GM19351 (cell line): ENCODE measurements at regions not wholly inside any gene's neighbourhood (a gene's known extent, or its start where the extent isn't known, plus 50 kb on each side); places are given as distances from the start of the nearest gene placed in this dataset.
A peak's percentile ranks its signal among the peaks of the same experiment; 100 is the strongest.

Experiments used
- ATAC-seq: cut with Tn5 transposase; IDR thresholded peaks from one replicate; pipeline ENCODE4 v1.9.1; 2021; ENCODE audit warnings: mild to moderate bottlenecking, moderate library complexity; ENCODE audit not compliant: unreplicated experiment

DNA sequence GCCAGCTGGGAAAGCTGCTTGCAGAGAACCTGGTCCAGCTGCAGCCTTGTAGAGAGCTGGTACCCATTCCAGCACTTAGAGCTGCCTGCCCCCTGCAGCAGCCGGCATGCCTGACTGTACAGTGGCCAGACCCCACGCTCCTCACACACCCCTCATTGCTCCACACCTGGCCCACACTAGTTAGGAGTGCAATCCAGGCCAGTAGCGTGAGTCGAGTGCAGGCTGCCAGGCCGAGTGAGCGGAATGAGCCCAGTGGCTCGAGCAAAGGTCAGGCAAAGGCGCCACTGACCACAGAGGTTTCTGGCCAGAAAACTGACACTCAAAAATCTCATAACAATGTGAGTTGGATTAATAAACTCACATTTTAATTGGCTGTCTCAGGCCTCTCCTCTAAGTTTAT, 921.7 kb upstream of the KCND2 start:
- no peak for ATAC-seq

DNA sequence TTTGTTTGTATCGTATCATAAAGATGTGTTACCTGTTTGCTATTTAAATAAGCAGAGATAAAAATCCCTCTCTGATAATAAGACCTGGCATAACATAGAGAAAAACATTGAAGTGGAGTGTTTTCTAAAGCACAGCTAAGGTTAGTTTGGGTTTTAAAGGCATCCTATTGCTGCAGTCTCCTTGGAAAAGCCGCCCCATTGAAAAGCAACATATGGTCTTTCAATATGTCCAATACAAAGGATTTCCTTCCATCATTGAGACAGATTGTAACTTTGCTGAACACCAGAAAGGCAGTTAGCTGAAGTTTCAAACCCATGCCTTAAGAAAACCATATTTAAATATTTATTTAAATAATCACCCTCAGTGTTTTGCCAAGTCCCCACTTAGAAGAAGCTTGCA, 898.5 kb upstream of the KCND2 start:
- ATAC-seq = no peak

GRCh38 chr7:119377861-119378260, 895.1 kb upstream of the KCND2 start:
- ATAC-seq = no peak

DNA sequence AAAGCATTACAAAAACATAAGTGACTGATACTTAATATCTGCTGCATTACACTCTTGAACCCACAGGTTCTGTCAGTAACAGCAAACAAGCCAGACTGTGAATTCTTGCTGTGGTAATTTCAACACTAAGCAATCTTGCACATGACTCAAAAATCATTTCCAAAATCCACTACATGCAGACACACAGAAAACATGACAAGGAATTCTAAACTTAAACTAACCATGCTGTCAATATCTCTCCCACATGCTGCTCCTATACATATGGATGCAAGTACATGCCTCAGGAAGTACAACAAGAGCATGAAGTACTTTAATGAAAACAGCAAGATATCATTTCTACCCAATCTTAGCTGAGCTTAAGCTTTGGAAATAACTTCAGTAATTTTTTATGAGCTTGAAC, 890.2 kb upstream of the KCND2 start:
- ATAC-seq = no peak

DNA sequence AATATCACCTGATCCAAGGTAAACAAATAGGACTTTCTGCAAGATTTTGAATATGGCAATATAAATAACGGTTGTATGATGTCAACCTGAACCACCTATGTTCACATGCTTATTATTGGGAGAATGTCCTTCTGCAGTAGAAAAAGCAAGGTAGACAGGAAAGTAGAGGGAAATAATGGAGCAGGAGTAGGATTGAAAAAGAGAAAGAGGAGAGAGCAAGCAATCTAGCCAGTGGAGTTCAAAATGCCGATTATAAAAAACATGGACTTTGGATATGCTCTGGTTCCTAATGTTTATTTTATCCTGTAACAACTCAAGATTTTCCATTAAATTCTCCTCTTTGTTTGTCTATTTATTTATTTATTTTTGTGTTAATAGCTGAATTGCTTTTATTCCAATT, 878.0 kb upstream of the KCND2 start:
- ATAC-seq = no peak

GRCh38 chr7:119397156-119397555, 875.8 kb upstream of the KCND2 start:
- ATAC-seq = peak; percentile 80

DNA sequence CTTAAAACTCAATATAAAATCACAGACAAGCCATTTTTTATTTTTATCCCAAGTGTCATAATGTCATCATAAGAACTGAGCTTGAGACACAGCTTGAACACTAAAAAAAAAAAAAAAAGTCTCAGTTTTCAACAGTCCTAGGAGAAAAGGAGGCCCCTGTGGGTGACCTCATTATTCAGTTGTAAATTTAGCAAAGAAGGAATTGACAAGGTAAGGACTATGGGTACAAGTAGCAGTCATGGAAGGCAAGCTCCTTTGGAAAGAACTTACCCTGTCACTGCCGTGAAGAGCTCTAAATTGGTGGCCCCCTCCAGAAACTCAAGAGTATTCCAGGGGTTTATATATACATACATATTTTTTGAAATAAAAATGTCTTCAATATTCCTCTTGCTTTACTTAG, 864.4 kb upstream of the KCND2 start:
- no peak for ATAC-seq

DNA sequence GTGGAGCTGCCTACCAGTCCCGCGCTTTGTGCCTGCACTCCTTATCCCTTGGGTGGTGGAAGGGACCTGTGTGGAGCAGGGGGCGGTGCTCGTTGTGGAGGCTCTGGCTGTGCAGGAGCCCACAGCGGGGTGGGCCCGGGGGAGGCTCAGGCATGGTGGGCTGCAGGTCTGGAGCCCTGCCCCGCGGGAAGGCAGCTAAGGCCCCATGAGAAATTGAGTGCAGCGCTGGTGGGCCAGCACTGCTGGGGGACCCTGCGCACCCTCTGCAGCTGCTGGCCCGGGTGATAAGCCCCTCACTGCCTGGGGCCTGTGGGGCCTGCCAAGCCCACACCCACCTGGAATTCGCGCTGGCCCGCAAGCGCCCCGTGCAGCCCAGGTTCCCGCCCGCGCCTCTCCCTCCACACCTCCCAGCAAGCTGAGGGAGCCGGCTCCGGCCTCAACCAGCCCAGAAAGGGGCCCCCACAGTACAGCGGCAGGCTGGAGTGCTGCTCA, 859.6 kb upstream of the KCND2 start:
- no peak for ATAC-seq

GRCh38 chr7:119415682-119416081, 857.3 kb upstream of the KCND2 start:
- no peak for ATAC-seq

DNA sequence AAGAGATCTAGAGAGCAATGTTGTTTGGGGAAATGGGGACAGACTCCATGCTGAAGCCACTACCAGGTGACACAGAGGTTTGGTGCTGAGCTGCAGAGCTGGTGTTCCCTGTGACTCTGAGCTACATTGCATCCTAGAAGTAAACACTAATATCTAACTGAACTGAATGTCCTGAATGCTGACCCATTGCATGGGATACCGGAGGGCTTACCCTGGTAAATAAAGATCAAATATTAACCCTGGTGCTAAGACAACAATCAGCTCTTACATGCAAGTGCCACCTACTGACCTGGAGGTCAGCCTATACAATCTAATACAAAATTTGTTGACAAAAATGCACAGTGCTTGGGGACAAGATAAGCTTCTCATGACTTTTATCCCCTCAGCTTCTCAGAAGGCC, 851.3 kb upstream of the KCND2 start:
- ATAC-seq = no peak

DNA sequence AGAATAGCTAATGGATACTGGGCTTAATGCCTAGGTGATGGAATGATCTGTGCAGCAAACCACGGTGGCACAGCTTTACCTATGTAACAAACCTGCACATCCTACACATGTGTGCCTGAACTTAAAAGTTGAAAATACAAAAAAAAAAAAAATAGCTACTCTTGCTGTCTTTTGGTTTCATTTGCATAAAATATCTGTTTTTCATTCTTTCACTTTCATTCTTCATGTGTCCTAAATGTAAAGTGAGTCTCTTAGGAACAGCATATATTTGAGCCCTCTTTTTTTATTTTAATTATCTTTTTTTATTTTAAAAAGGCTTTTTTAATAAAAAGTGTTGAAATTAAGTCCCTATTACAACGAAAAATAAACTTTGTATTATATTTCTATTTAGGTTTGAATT, 836.1 kb upstream of the KCND2 start:
- no peak for ATAC-seq

GRCh38 chr7:119438315-119438714, 834.7 kb upstream of the KCND2 start:
- no peak for ATAC-seq

DNA sequence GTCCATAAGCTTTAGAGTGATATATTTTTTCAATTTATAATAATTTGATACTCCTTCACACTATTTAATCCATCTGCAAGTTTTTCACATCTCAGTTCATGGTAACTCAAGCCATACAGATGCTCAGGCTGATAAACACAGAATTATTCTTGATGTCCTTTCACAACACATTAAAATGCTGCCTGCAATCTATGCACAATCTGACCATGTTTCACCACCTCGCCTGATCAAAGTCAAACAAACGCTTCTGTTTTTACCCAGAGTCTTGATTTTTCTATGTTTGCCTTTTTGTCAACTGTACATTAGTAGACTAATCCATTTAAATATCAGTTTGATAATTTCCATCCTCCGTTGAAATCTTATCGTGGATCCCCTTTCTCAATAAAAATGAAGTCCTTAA, 833.8 kb upstream of the KCND2 start:
- ATAC-seq = no peak

- no peak for ATAC-seq
These were observed 820.6 kb upstream of the KCND2 start for GRCh38 chr7:119452401-119452800.

DNA sequence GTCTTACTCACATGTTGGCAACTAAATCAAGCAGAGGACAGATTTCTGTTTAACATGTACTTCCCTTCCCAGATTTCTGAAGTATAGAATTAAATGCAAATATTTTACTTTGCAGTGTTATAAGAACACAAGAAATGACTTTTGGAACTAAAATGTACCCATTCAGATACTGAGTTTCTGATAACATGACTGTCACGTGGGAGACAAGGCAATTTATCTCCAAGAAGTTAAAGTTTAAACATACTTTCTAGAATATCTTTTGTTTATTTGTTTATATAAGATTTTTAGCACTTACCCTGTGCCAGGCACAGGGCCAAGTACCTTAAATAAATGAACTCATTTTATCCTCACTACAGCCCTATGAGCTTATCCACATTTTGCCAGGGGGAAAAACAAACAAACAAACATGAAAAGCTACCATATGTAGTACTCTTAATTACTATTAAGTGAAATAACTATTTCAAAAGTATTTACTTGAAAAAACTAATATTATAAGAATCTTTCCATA, 807.1 kb upstream of the KCND2 start:
- ATAC-seq = no peak

GRCh38 chr7:119472408-119473038, 800.5 kb upstream of the KCND2 start:
- no peak for ATAC-seq

- ATAC-seq = peak; percentile 98
These were observed 790.8 kb upstream of the KCND2 start for GRCh38 chr7:119482209-119482608.

DNA sequence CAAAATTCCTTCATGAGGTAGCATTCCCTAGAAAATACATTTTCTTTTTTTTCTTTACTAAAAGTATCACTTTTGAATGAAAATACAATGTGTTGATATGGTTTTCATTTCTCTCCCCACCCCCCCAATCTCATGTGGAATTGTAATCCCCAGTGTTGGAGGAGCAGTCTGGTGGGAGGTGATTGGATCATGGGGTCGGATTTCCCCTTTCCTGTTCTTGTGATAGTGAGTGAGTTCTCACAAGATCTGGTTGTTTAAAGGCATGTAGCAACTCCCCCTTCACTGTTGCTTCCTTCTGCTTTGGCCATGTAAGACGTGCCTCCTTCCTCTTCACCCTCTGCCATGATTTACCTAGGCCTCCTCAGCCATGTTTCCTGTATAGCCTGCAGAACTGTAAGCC, 790.3 kb upstream of the KCND2 start:
- ATAC-seq = no peak

GRCh38 chr7:119483364-119483763, 789.6 kb upstream of the KCND2 start:
- no peak for ATAC-seq

DNA sequence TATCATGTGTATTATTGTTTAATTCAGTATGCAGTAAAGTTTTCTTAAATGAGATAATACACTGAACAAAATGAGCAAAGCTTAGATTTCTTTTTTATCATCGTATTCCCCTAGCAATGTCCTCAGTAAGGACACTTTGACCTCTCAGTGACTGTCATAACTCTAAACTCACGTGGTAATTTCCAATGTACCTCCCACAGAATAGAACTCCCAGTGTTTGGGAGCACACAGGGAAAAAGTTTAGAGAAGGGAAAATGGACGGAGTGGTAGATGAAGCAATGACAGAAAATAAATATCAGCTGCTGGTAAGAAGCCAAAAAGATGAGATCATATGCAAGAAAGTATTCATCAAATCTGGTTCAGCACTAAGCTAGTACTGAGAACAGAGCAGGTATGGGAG, 758.6 kb upstream of the KCND2 start:
- ATAC-seq = no peak

GRCh38 chr7:119515214-119515613, 757.8 kb upstream of the KCND2 start:
- ATAC-seq = no peak

GRCh38 chr7:119515962-119516361, 757.0 kb upstream of the KCND2 start:
- ATAC-seq = no peak

DNA sequence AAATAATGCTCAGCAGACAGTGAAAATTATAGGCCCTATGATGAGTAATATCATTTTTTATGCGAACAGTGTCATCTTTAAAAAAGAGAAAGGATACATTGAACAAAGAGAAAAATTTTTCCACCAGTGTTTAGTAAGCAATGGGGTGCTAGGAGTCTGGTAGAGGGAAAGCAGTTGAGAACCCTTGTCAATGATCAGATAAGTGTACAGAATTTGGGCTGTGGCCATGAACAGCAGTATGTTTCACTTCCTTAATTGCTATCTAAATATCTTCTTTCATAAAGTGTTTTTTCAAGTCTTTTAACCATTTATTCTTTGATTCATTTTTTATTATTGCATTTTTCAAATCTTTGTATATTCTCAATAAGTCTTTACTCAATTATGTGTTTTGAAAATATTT, 750.7 kb upstream of the KCND2 start:
- no peak for ATAC-seq
